SK-N-SH (cell line): ENCODE measurements at regions not wholly inside any gene's neighbourhood (a gene's known extent, or its start where the extent isn't known, plus 50 kb on each side); places are given as distances from the start of the nearest gene placed in this dataset.

Experiments used
- CTCF ChIA-PET: fragments of 300-600, 350-600 bp; formaldehyde crosslinking; extraction: SDS; loops from one replicate; lab custom pipeline; 2021; lab: Yijun Ruan, JAX
- POLR2A ChIA-PET: fragments of 350-600 bp; sonication (Branson Sonifier 250); formaldehyde crosslinking; extraction: SDS; loops from one replicate; lab custom pipeline; 2020; ENCODE audit warnings: antibody characterized with exemption, inconsistent platforms; lab: Yijun Ruan, JAX
- DNase-seq: peaks from one replicate; pipeline ENCODE4 v3.0.0; 2012
- H2AFZ ChIP-seq: fragments of 200-600 bp; sonication (generic); 2 replicates; pipeline ENCODE4 v1.8.1; 2016; ENCODE audit warnings: antibody characterized with exemption, mild to moderate bottlenecking, low read depth
- H3F3A ChIP-seq: fragments of 200-600 bp; sonication (generic); replicated peaks from 2 replicates; pipeline ENCODE3; 2016; ENCODE audit warnings: antibody characterized with exemption, mild to moderate bottlenecking; ENCODE audit not compliant: insufficient read depth
- H3K27ac ChIP-seq, 2 experiments: fragments of 200-500 bp in 1 of 2; fragments of 200-600 bp in 1 of 2; sonication (Bioruptor generic) in 1 of 2; sonication (generic), shearing (Covaris generic) in 1 of 2; 2 replicates each; pipeline versions ENCODE4 v1.5.1 to v1.6.1; 2014 to 2016; ENCODE audit warnings: low read depth in 2 of 2, inconsistent platforms in 1 of 2, low read length in 1 of 2, mild to moderate bottlenecking in 1 of 2, mixed read lengths in 1 of 2
- H3K27me3 ChIP-seq: fragments of 200-600 bp; sonication (generic), shearing (Covaris generic); 2 replicates; pipeline ENCODE4 v1.6.1; 2016; ENCODE audit warnings: mixed run types; ENCODE audit not compliant: insufficient read depth
- H3K36me3 ChIP-seq, 2 experiments: fragments of 200-500 bp in 1 of 2; fragments of 200-600 bp in 1 of 2; sonication (Bioruptor generic) in 1 of 2; sonication (generic) in 1 of 2; replicated peaks in 1 of 2; 2 replicates each; pipeline versions ENCODE3 to v1.5.1; 2014 to 2016; ENCODE audit warnings: low read length in 1 of 2, mild to moderate bottlenecking in 1 of 2; ENCODE audit not compliant: insufficient read depth in 2 of 2, control insufficient read depth in 1 of 2
- H3K4me1 ChIP-seq, 2 experiments: fragments of 200-500 bp in 1 of 2; fragments of 200-600 bp in 1 of 2; sonication (Bioruptor generic) in 1 of 2; sonication (generic), shearing (Covaris generic) in 1 of 2; 2 replicates each; pipeline versions ENCODE4 v1.5.1 to v1.6.1; 2014 to 2016; ENCODE audit warnings: low read depth in 1 of 2, low read length in 1 of 2, mixed run types in 1 of 2; ENCODE audit not compliant: insufficient read depth in 2 of 2, control insufficient read depth in 1 of 2
- H3K4me2 ChIP-seq: fragments of 200-600 bp; sonication (generic), shearing (Covaris generic); 2 replicates; pipeline ENCODE4 v1.6.1; 2017; ENCODE audit warnings: mixed run types
- H3K4me3 ChIP-seq, 2 experiments: fragments of 200-500 bp in 1 of 2; fragments of 200-600 bp in 1 of 2; sonication (Bioruptor generic) in 1 of 2; sonication (generic), shearing (Covaris generic) in 1 of 2; 2 replicates each; pipeline versions ENCODE4 v1.5.1 to v1.8.1; 2014 to 2016; ENCODE audit warnings: low read depth in 2 of 2, inconsistent platforms in 1 of 2, low read length in 1 of 2, mild to moderate bottlenecking in 1 of 2, mixed read lengths in 1 of 2, moderate library complexity in 1 of 2
- H3K79me2 ChIP-seq: fragments of 200-600 bp; sonication (generic); 2 replicates; pipeline ENCODE4 v1.8.1; 2017; ENCODE audit warnings: mild to moderate bottlenecking; ENCODE audit not compliant: insufficient read depth
- H3K9ac ChIP-seq: fragments of 200-600 bp; sonication (generic); 2 replicates; pipeline ENCODE4 v1.6.1; 2017; ENCODE audit warnings: mixed run types
- H3K9me2 ChIP-seq: fragments of 200-600 bp; sonication (generic); 2 replicates; pipeline ENCODE4 v1.6.1; 2017; ENCODE audit warnings: mixed run types
- H3K9me3 ChIP-seq: fragments of 200-600 bp; sonication (generic); 2 replicates; pipeline ENCODE4 v1.6.1; 2017; ENCODE audit warnings: mixed run types, mild to moderate bottlenecking, moderate library complexity
- H4K20me1 ChIP-seq: fragments of 200-600 bp; sonication (generic); 2 replicates; pipeline ENCODE4 v1.6.1; 2017; ENCODE audit warnings: mild to moderate bottlenecking, mixed run types; ENCODE audit not compliant: insufficient read depth
- CHD2 ChIP-seq: fragments of 150-350 bp; IDR thresholded peaks from 2 replicates; pipeline ENCODE4 v1.6.1; 2018; ENCODE audit warnings: low read length; ENCODE audit not compliant: partially characterized antibody
- CTCF ChIP-seq: fragments of 200-600 bp; sonication (generic); IDR thresholded peaks from 2 replicates; pipeline ENCODE4 v1.6.1; 2017; ENCODE audit warnings: antibody characterized with exemption, mild to moderate bottlenecking, moderate library complexity
- ELF1 ChIP-seq: IDR thresholded peaks from 2 replicates; pipeline ENCODE4 v1.4.0; 2012
- EZH2phosphoT487 ChIP-seq: fragments of 200-600 bp; sonication (generic); IDR thresholded peaks from 2 replicates; pipeline ENCODE4 v1.6.1; 2017; ENCODE audit warnings: low read depth, mixed run types, mild to moderate bottlenecking, antibody characterized with exemption, moderate library complexity, borderline replicate concordance
- FOSL2 ChIP-seq: IDR thresholded peaks from 2 replicates; pipeline ENCODE4 v1.4.0; 2012; ENCODE audit warnings: low read depth, mild to moderate bottlenecking, moderate library complexity, borderline replicate concordance
- IRF3 ChIP-seq: fragments of 150-350 bp; IDR thresholded peaks from 2 replicates; pipeline ENCODE4 v1.6.1; 2016; ENCODE audit warnings: mild to moderate bottlenecking, low read depth, low read length
- MEF2A ChIP-seq: IDR thresholded peaks from 2 replicates; pipeline ENCODE4 v1.4.0; 2012; ENCODE audit warnings: low read depth, borderline replicate concordance
- NFIC ChIP-seq: IDR thresholded peaks from 2 replicates; pipeline ENCODE4 v1.4.0; 2012; ENCODE audit warnings: borderline replicate concordance
- POLR2AphosphoS5 ChIP-seq: IDR thresholded peaks from 2 replicates; pipeline ENCODE4 v1.6.1; 2012; ENCODE audit warnings: low read depth, low read length
- RAD21 ChIP-seq: IDR thresholded peaks from 2 replicates; pipeline ENCODE4 v1.6.1; 2012; ENCODE audit warnings: mild to moderate bottlenecking, low read length
- RFX5 ChIP-seq: IDR thresholded peaks from 2 replicates; pipeline ENCODE4 v1.6.1; 2012; ENCODE audit warnings: mild to moderate bottlenecking, improper control_type of control experiment, low read length
- SIN3A ChIP-seq: IDR thresholded peaks from 2 replicates; pipeline ENCODE4 v1.6.1; 2012; ENCODE audit warnings: low read depth, mild to moderate bottlenecking, low read length, moderate library complexity, borderline replicate concordance
- TCF12 ChIP-seq: IDR thresholded peaks from 2 replicates; pipeline ENCODE4 v1.4.0; 2012
- TEAD4 ChIP-seq: IDR thresholded peaks from 2 replicates; pipeline ENCODE4 v1.4.0; 2012; ENCODE audit warnings: mild to moderate bottlenecking, borderline replicate concordance; ENCODE audit not compliant: insufficient read depth
- ZBTB33 ChIP-seq: IDR thresholded peaks from 2 replicates; pipeline ENCODE4 v1.4.0; 2012; ENCODE audit warnings: low read depth, borderline replicate concordance
- WGBS: methylation state at CpG from one replicate; pipeline ENCODE4 v1.1.6; 2017; ENCODE audit warnings: low lambda C conversion rate; 5-methylcytosine and 5-hydroxymethylcytosine counted together

- WGBS, result 19% methylated on average over 1 of the region's 1 CpG
- DNase-seq, result no peak
Observed at GRCh38 chr11:31895926-31896325, 84.8 kb upstream of the PAX6 start.

GRCh38 chr11:31887180-31887579 is 76.1 kb upstream of the PAX6 start:
- ChIA-PET POLR2A (no interaction called here), CTCF (interaction anchor here (1.2 kb wide), 1 partner anchor 38 kb away, joined by 3 read pairs; no protein-coding TSS in a partner anchor)
- H3K36me3 ChIP-seq, result no peaks in the 10 kb centered on the region
- 20% methylated on average over 6 of the region's 6 CpGs for WGBS
- H3K9me2 ChIP-seq, result no peaks in the 10 kb centered on the region
- H3K4me3 ChIP-seq, result no peak overlapping the region
- H3F3A ChIP-seq, result no peaks in the 10 kb centered on the region
- no peaks in the 10 kb centered on the region for H4K20me1 ChIP-seq
- no peak overlapping the region for H3K4me2 ChIP-seq
- no peaks in the 10 kb centered on the region for H3K9me3 ChIP-seq
- peaks cover 5% of the 10 kb centered on the region; the same call in 1 of the 2 replicates for H3K27me3 ChIP-seq
- no peak overlapping the region for H2AFZ ChIP-seq
- DNase-seq, result peak; percentile 12
- no peaks in the 10 kb centered on the region for H3K4me1 ChIP-seq
- TF ChIP-seq CTCF (peak; percentile 41), NFIC (no peak), EZH2phosphoT487 (no peak)
- no peak overlapping the region for H3K27ac ChIP-seq
- no peak overlapping the region for H3K9ac ChIP-seq
- H3K79me2 ChIP-seq, result no peaks in the 10 kb centered on the region

More at GRCh38 chr11:31895926-31896325, 84.8 kb upstream of the PAX6 start:
- Histone ChIP-seq H4K20me1 (no peaks in the 10 kb centered on the region), H2AFZ (no peak overlapping the region), H3K9me3 (no peaks in the 10 kb centered on the region), H3K36me3 (no peaks in the 10 kb centered on the region), H3F3A (no peaks in the 10 kb centered on the region), H3K27me3 (peaks cover 6% of the 10 kb centered on the region; the same call in 1 of the 2 replicates), H3K4me3 (no peak overlapping the region), H3K4me1 (no peaks in the 10 kb centered on the region), H3K79me2 (no peaks in the 10 kb centered on the region), H3K27ac (no peak overlapping the region), H3K9ac (no peak overlapping the region), H3K9me2 (no peaks in the 10 kb centered on the region), H3K4me2 (no peak overlapping the region)
- TF ChIP-seq SIN3A, result no peak
- no peak for TF ChIP-seq TCF12
- no peak for TF ChIP-seq ZBTB33
- TF ChIP-seq MEF2A, result no peak
- no peak for TF ChIP-seq NFIC
- TF ChIP-seq ELF1, result no peak
- TF ChIP-seq RFX5, result no peak
- ChIA-PET CTCF (interaction anchor here (2.0 kb wide), 1 partner anchor 24 kb away, joined by 7 read pairs; no protein-coding TSS in a partner anchor), POLR2A (no interaction called here)

GRCh38 chr11:31884080-31884479 is 73.0 kb upstream of the PAX6 start:
- Histone ChIP-seq H3K79me2 (no peaks in the 10 kb centered on the region), H3F3A (no peaks in the 10 kb centered on the region), H4K20me1 (no peaks in the 10 kb centered on the region), H3K4me2 (no peak overlapping the region), H3K9me3 (no peaks in the 10 kb centered on the region), H2AFZ (no peak overlapping the region), H3K4me1 (no peaks in the 10 kb centered on the region), H3K4me3 (no peak overlapping the region), H3K36me3 (no peaks in the 10 kb centered on the region), H3K27me3 (peaks cover 5% of the 10 kb centered on the region; the same call in 1 of the 2 replicates), H3K9me2 (no peaks in the 10 kb centered on the region), H3K9ac (no peak overlapping the region), H3K27ac (no peak overlapping the region)
- WGBS, result 24% methylated on average over 3 of the region's 3 CpGs
- DNase-seq, result no peak
- ChIA-PET CTCF (no interaction called here), POLR2A (no interaction called here)
- TF ChIP-seq FOSL2, result no peak
- TF ChIP-seq IRF3, result no peak
- no peak for TF ChIP-seq POLR2AphosphoS5
- no peak for TF ChIP-seq ELF1
- TF ChIP-seq TEAD4, result no peak
- no peak for TF ChIP-seq CTCF
- no peak for TF ChIP-seq RAD21
- TF ChIP-seq CHD2, result no peak
